Gastroesophageal sphincter (tissue), 3 donors: ENCODE measurements at regions not wholly inside any gene's neighbourhood (a gene's known extent, or its start where the extent isn't known, plus 50 kb on each side); places are given as distances from the start of the nearest gene placed in this dataset.

Experiments
- EP300 ChIP-seq: sonication (generic); formaldehyde crosslinking; IDR thresholded peaks from one replicate; pipeline ENCODE4 v1.6.1; 2017; ENCODE audit warnings: antibody characterized with exemption, mild to moderate bottlenecking
- POLR2A ChIP-seq, 2 donors: fragments of 450-650 bp; IDR thresholded peaks; one replicate each; pipeline ENCODE4 v1.6.1; 2017; ENCODE audit warnings: antibody characterized with exemption in 2 of 2, mild to moderate bottlenecking in 2 of 2, moderate library complexity in 1 of 2
- POLR2AphosphoS5 ChIP-seq: sonication (generic); formaldehyde crosslinking; IDR thresholded peaks from one replicate; pipeline ENCODE4 v1.6.1; 2017; ENCODE audit warnings: antibody characterized with exemption
- TF ChIP-seq, protein P1 (sequence below), 4 experiments: fragments of 200-600 bp in 2 of 4; fragments of 450-650 bp in 2 of 4; sonication (generic) in 1 of 4; IDR thresholded peaks; one replicate each; pipeline ENCODE4 v1.5.1; 2017 to 2019; ENCODE audit warnings: antibody characterized with exemption in 4 of 4, mild to moderate bottlenecking in 2 of 4, moderate library complexity in 2 of 4

DNA sequence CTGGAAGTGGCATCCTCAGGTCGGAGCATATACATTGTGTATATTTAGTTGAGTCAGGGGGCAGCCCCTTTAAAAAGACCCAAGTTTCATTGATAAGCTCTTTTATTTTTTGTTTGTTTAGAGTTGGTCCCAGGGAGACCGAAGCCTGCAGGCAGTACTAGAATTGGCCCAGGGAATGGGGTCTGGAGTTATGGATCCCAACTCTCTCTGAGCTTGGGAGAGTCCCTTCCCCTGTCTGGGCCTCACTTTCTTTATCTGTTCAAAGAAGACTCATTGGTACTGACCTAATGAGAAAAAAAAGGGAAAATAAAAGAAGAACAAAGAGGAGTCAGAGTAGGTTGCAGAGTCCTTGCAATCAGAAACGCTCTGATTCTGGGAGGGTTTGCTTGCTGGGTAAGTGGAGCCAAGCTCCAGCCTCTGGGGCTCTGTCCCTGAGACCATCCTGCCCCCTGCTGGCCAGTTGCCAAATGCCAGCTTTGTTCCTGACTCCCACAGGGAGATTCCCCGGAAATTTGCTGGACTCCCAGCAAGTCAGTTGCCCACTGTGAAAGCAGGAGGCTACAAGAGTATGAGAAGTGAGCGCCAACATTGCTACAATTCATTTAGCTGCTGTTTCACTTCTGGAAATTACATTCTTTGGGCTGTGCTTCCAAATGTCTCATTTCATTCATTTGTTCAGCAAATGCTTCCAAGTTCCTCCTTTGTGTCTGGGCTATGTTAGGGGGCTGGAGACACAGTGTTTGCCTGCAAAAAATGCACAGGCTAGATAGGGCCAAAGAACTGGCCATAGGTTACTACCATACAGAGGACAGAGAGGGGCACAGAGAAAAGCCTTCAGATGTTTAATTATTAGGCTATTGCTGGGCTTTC, 156.2 kb downstream of the MELK start:
- TF ChIP-seq, protein P1, sequence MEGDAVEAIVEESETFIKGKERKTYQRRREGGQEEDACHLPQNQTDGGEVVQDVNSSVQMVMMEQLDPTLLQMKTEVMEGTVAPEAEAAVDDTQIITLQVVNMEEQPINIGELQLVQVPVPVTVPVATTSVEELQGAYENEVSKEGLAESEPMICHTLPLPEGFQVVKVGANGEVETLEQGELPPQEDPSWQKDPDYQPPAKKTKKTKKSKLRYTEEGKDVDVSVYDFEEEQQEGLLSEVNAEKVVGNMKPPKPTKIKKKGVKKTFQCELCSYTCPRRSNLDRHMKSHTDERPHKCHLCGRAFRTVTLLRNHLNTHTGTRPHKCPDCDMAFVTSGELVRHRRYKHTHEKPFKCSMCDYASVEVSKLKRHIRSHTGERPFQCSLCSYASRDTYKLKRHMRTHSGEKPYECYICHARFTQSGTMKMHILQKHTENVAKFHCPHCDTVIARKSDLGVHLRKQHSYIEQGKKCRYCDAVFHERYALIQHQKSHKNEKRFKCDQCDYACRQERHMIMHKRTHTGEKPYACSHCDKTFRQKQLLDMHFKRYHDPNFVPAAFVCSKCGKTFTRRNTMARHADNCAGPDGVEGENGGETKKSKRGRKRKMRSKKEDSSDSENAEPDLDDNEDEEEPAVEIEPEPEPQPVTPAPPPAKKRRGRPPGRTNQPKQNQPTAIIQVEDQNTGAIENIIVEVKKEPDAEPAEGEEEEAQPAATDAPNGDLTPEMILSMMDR (IDR thresholded peaks at IDR 0.05) = peak in 1 of 4 experiments; percentile 43
- TF ChIP-seq POLR2A (IDR thresholded peaks at IDR 0.05) = no peak
- no peak for TF ChIP-seq POLR2AphosphoS5
- TF ChIP-seq EP300 = no peak
